PFSK-1 (cell line): ENCODE measurements at regions not wholly inside any gene's neighbourhood (a gene's known extent, or its start where the extent isn't known, plus 50 kb on each side); places are given as distances from the start of the nearest gene placed in this dataset.

Experiments used
- POLR2AphosphoS5 ChIP-seq: IDR thresholded peaks from 2 replicates; pipeline ENCODE4 v1.6.1; 2012; ENCODE audit warnings: low read depth, mild to moderate bottlenecking, control low read depth, low read length, moderate library complexity
- SIN3A ChIP-seq: IDR thresholded peaks from 2 replicates; pipeline ENCODE4 v1.6.1; 2012; ENCODE audit warnings: mild to moderate bottlenecking, low read length, moderate library complexity, borderline replicate concordance; ENCODE audit not compliant: insufficient read depth
- TAF1 ChIP-seq: IDR thresholded peaks from 2 replicates; pipeline ENCODE4 v1.6.1; 2012; ENCODE audit warnings: low read length, control low read depth, borderline replicate concordance; ENCODE audit not compliant: insufficient read depth
- TF ChIP-seq, protein P1 (sequence below), 2 experiments: IDR thresholded peaks; 2 replicates each; pipeline versions ENCODE4 v1.6.1 to v1.8.0; 2011 to 2012; ENCODE audit warnings: low read depth in 2 of 2, low read length in 2 of 2, control low read depth in 1 of 2, inconsistent platforms in 1 of 2, mild to moderate bottlenecking in 1 of 2, moderate library complexity in 1 of 2; ENCODE audit not compliant: insufficient read depth in 1 of 2

DNA sequence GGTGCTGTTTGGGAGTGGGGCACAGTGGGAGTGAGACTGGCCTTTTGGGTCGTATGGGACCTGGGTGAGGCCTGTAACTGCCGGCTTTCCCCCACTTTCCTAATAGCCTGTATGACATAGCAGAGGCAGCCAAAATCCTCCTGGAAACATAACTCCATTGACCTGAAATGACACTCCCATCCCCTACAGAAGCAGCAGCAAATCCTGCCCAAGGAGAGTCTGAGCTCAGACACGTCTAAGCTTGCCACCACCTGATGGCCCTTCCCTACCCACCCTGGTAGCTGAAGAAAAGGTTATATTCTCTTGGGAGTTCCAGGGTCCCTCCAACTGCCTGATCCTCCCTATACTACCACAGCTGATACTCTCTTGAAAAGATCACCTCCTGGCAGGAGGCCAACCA is 179.8 kb upstream of the ARRDC3 start:
- TF ChIP-seq, protein P1, sequence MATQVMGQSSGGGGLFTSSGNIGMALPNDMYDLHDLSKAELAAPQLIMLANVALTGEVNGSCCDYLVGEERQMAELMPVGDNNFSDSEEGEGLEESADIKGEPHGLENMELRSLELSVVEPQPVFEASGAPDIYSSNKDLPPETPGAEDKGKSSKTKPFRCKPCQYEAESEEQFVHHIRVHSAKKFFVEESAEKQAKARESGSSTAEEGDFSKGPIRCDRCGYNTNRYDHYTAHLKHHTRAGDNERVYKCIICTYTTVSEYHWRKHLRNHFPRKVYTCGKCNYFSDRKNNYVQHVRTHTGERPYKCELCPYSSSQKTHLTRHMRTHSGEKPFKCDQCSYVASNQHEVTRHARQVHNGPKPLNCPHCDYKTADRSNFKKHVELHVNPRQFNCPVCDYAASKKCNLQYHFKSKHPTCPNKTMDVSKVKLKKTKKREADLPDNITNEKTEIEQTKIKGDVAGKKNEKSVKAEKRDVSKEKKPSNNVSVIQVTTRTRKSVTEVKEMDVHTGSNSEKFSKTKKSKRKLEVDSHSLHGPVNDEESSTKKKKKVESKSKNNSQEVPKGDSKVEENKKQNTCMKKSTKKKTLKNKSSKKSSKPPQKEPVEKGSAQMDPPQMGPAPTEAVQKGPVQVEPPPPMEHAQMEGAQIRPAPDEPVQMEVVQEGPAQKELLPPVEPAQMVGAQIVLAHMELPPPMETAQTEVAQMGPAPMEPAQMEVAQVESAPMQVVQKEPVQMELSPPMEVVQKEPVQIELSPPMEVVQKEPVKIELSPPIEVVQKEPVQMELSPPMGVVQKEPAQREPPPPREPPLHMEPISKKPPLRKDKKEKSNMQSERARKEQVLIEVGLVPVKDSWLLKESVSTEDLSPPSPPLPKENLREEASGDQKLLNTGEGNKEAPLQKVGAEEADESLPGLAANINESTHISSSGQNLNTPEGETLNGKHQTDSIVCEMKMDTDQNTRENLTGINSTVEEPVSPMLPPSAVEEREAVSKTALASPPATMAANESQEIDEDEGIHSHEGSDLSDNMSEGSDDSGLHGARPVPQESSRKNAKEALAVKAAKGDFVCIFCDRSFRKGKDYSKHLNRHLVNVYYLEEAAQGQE (IDR thresholded peaks at IDR 0.05; ENCODE audit: insufficient read depth in 1 of 2, low read depth in 2 of 2, low read length in 2 of 2) = no peak
- no peak for TF ChIP-seq POLR2AphosphoS5
- TF ChIP-seq TAF1 = no peak
- TF ChIP-seq SIN3A = no peak
